ENCODE measurements at regions not wholly inside any gene's neighbourhood (a gene's known extent, or its start where the extent isn't known, plus 50 kb on each side); places are given as distances from the start of the nearest gene placed in this dataset.

DNA sequence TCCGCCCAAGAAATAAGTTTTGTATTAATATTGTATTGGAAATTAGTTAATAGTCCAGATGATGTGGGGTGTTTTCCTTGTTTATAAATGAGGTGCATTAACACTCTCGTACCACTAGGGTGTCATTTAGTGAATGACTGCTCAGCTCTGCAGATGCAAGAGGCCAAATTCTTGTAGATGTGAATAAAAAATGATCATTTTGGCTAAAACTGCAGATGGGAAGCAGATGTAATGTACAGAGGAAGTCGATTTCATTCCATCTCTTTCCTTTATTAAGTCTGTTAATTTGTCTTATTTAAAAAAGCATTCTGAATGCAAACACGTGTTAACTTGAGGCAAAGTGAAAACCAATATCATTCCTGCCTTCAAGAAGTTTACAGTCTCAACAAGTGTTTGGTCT is 108.1 kb downstream of the DHX15 start:
- ChIA-PET CTCF (interaction anchor here (1.0 to 4.3 kb wide), 6 partner anchors 8 to 48 kb away, joined by 3 to 22 read pairs (median 4); no protein-coding TSS in a partner anchor), POLR2A (no interaction called here)
- ATAC-seq (no peak), DNase-seq (no peak)
- TF ChIP-seq, protein P1, sequence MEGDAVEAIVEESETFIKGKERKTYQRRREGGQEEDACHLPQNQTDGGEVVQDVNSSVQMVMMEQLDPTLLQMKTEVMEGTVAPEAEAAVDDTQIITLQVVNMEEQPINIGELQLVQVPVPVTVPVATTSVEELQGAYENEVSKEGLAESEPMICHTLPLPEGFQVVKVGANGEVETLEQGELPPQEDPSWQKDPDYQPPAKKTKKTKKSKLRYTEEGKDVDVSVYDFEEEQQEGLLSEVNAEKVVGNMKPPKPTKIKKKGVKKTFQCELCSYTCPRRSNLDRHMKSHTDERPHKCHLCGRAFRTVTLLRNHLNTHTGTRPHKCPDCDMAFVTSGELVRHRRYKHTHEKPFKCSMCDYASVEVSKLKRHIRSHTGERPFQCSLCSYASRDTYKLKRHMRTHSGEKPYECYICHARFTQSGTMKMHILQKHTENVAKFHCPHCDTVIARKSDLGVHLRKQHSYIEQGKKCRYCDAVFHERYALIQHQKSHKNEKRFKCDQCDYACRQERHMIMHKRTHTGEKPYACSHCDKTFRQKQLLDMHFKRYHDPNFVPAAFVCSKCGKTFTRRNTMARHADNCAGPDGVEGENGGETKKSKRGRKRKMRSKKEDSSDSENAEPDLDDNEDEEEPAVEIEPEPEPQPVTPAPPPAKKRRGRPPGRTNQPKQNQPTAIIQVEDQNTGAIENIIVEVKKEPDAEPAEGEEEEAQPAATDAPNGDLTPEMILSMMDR (IDR thresholded peaks at IDR 0.05): peak; percentile 77
- H3K4me3 Mint-ChIP-seq: no peak overlapping the region
- intact Hi-C loops (cut with micrococcal nuclease): no loop called here
- no peaks in the 10 kb centered on the region for H3K9me3 Mint-ChIP-seq
- H3K4me1 Mint-ChIP-seq (ENCODE audit: low read depth): peaks cover 9% of the 10 kb centered on the region
- no peaks in the 10 kb centered on the region for H3K36me3 Mint-ChIP-seq (ENCODE audit: low read depth)
- H3K27me3 Mint-ChIP-seq: peaks cover 39% of the 10 kb centered on the region
- H3K27ac Mint-ChIP-seq: no peak overlapping the region

DNA sequence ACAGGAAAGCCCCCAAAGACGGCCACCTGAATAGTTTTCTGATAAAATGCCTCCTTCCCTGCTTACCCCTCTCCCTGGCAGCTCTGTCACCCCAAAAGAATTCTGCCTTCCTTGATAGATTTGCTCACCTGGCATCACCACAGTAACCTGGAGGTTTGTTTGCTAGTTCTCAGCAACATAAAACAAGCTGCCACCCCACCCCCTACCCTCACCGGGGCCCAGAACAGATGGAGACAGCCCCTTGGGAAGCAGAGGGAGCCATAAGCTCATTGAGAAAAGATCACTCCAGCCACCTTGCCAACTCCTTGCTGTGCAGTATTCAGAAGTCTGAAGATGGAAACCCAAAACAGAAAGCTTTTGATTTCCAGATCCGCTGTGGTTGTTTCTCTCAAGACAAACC is 108.6 kb downstream of the DHX15 start:
- no peak for DNase-seq
- CTCF ChIA-PET: interaction anchor here (0.6 to 4.3 kb wide), 5 partner anchors 8 to 77 kb away, joined by 3 to 22 read pairs (median 3); no protein-coding TSS in a partner anchor
- TF ChIP-seq, protein P1 (IDR thresholded peaks at IDR 0.05): no peak
- no peak overlapping the region for H3K27ac Mint-ChIP-seq
- no peaks in the 10 kb centered on the region for H3K9me3 Mint-ChIP-seq
- H3K36me3 Mint-ChIP-seq (ENCODE audit: low read depth): no peaks in the 10 kb centered on the region
- H3K4me1 Mint-ChIP-seq (ENCODE audit: low read depth): peaks cover 11% of the 10 kb centered on the region
- no peak for ATAC-seq
- peaks cover 41% of the 10 kb centered on the region for H3K27me3 Mint-ChIP-seq
- no peak overlapping the region for H3K4me3 Mint-ChIP-seq
- POLR2A ChIA-PET: no interaction called here
- intact Hi-C loops (cut with micrococcal nuclease): no loop called here

DNA sequence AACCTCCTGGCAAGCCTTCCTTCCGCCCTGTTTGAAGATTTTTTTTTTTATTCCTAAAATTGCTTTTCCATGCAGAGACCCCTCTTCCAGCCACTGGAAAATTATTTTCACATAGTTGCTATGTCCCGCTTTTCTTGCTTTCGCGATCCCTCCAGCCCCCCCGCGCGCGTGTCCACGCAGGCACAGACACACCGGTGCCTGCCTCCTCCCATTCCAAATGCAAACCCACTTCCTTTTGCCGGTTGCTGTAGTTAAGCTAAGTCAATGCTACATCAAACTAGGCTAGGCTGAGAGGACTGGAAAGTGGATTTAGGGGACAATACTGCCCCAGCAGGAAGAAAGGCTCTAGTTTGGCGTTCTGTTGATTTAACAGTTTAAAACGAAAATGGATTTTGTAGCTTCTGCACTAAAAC is 111.0 kb downstream of the DHX15 start:
- Mint-ChIP-seq H3K27me3 (peaks cover 60% of the 10 kb centered on the region), H3K4me1 (ENCODE audit: low read depth) (peaks cover 28% of the 10 kb centered on the region), H3K27ac (no peak overlapping the region), H3K4me3 (peak overlapping the region; percentile 77), H3K36me3 (ENCODE audit: low read depth) (no peaks in the 10 kb centered on the region), H3K9me3 (no peaks in the 10 kb centered on the region)
- TF ChIP-seq, protein P1 (IDR thresholded peaks at IDR 0.05): peak; percentile 11
- DNase-seq (peak; percentile 3), ATAC-seq (no peak)
- ChIA-PET CTCF (interaction anchor here (0.7 to 1.7 kb wide), 9 partner anchors 9 to 284 kb away, joined by 3 to 4 read pairs (median 3); no protein-coding TSS in a partner anchor), POLR2A (no interaction called here)
- intact Hi-C loops (cut with micrococcal nuclease): no loop called here

DNA sequence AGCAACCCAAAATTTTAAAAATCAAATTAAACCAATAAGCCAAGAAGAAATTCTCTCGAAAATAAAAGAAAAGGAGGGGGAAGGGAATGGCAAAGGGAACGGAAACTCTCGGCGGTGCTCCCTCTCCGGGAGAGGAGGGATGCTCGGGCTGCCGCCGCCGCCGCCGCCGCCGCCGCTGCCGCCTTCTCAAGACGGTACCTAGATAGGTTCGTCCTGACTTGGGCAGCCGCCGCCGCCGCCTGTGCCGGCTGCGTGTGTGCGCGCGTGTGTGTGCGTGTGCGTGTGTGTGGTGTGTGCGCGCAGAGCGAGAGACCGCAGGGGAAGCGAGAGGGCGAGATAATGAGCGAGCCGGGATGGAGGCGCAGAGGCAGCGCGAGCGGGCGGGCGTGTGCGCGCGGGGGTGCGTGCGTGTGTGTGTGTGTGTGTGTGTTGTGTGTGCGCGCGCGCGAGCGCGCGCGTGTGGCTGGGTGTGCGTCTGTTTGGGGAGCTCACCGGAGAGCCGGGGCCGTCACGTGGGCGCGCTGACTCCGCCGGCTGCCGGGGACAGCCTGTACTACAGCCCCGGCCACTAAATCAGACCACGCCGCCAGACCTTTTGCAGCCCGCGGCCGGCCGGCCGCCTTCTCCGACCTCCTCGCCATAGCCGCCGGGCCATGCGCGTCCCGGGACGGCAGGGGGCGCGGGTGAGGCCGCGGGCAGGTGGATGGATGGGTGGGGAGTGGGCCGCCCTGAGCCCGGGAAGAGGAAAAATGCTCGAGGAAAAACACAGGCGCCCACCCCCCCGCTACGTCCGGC is 111.6 kb downstream of the DHX15 start:
- intact Hi-C loops (cut with micrococcal nuclease): no loop called here
- ATAC-seq (peak; percentile 34), DNase-seq (peak; percentile 65)
- Mint-ChIP-seq H3K9me3 (no peaks in the 10 kb centered on the region), H3K27ac (no peak overlapping the region), H3K36me3 (ENCODE audit: low read depth) (no peaks in the 10 kb centered on the region), H3K4me3 (peak overlapping the region; percentile 77), H3K4me1 (ENCODE audit: low read depth) (peaks cover 28% of the 10 kb centered on the region), H3K27me3 (peaks cover 63% of the 10 kb centered on the region)
- CTCF ChIA-PET: interaction anchor here (1.0 to 1.7 kb wide), 6 partner anchors 9 to 125 kb away, joined by 3 to 4 read pairs (median 3); no protein-coding TSS in a partner anchor
- TF ChIP-seq, protein P1 (IDR thresholded peaks at IDR 0.05): peak; percentile 62
- POLR2A ChIA-PET: interaction anchor here (0.7 kb wide), 1 partner anchor 1712 kb away, joined by 3 read pairs; no protein-coding TSS in a partner anchor

DNA sequence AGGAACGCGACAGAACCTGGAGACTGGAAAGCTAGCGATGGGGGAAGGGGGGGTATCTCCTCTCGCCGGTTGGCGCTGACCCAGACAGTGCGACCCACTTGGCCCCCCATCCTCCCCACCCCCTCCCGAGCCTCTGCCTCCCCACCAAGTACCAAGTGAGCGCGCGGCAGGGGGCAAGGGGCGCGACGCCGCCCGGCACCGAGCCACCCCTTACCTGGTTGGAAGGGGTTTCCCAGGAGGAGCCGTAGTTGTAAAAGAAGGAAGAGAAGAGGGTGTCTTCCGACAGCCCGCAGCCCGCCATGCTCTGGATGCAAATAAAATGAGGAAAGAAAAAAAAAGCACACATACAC is 112.2 kb downstream of the DHX15 start:
- DNase-seq (peak; percentile 4), ATAC-seq (no peak)
- intact Hi-C loops (cut with micrococcal nuclease): no loop called here
- Mint-ChIP-seq H3K27me3 (peaks cover 64% of the 10 kb centered on the region), H3K9me3 (no peaks in the 10 kb centered on the region), H3K4me3 (peak overlapping the region; percentile 77), H3K27ac (no peak overlapping the region), H3K4me1 (ENCODE audit: low read depth) (peaks cover 28% of the 10 kb centered on the region), H3K36me3 (ENCODE audit: low read depth) (no peaks in the 10 kb centered on the region)
- TF ChIP-seq, protein P1 (IDR thresholded peaks at IDR 0.05): no peak
- CTCF ChIA-PET: interaction anchor here (1.7 kb wide), 1 partner anchor 16 kb away, joined by 4 read pairs; no protein-coding TSS in a partner anchor
- POLR2A ChIA-PET: interaction anchor here (0.7 kb wide), 1 partner anchor 1711 kb away, joined by 3 read pairs; no protein-coding TSS in a partner anchor
